ENCODE measurements at regions not wholly inside any gene's neighbourhood (a gene's known extent, or its start where the extent isn't known, plus 50 kb on each side); places are given as distances from the start of the nearest gene placed in this dataset.

GRCh38 chr5:120080781-120081180 is 383.3 kb upstream of the PRR16 start:
- H3K4me1 ChIP-seq (ENCODE audit: control insufficient read depth, insufficient read depth, low read length), result no peaks in the 10 kb centered on the region
- H2BK5ac ChIP-seq (ENCODE audit: low read depth, low read length, poor library complexity, severe bottlenecking), result no peak overlapping the region
- H3K9me1 ChIP-seq (ENCODE audit: insufficient read depth, low read length), result no peaks in the 10 kb centered on the region
- dilution Hi-C loops (cut with HindIII; ENCODE audit: low sequenced_read_pairs, unreplicated experiment) (no loop called here), in situ Hi-C loops (cut with MboI; ENCODE audit: low sequenced_read_pairs) (no loop called here), intact Hi-C loops (cut with micrococcal nuclease) (no loop called here)
- H2BK20ac ChIP-seq (ENCODE audit: low read depth, low read length), result no peak overlapping the region
- no peak overlapping the region for H3K9ac ChIP-seq (ENCODE audit: low read depth, low read length)
- H3K14ac ChIP-seq (replicated peaks; ENCODE audit: low read depth, low read length), result no peak overlapping the region
- H3K4me2 ChIP-seq (ENCODE audit: low read depth, low read length), result no peak overlapping the region
- H2BK15ac ChIP-seq (ENCODE audit: low read depth, low read length), result no peak overlapping the region
- no peak overlapping the region for H4K8ac ChIP-seq (ENCODE audit: low read depth in 2 of 2, low read length in 2 of 2)
- no peaks in the 10 kb centered on the region for H3K79me1 ChIP-seq (ENCODE audit: low read depth in 1 of 2, low read length in 2 of 2)
- ATAC-seq (ENCODE audit: low read depth), result no peak
- no peak overlapping the region for H4K5ac ChIP-seq (ENCODE audit: low read depth, low read length)
- DNase-seq, result no peak
- no peaks in the 10 kb centered on the region for H4K20me1 ChIP-seq (ENCODE audit: insufficient read depth, low read length)
- H2AK9ac ChIP-seq (replicated peaks; ENCODE audit: low read depth, low read length, poor library complexity), result no peak overlapping the region
- no peak overlapping the region for H3K4me3 ChIP-seq (ENCODE audit: insufficient read depth, low read depth, low read length)
- ChIA-PET POLR2A (ENCODE audit: unreplicated experiment) (no interaction called here), CTCF (interaction anchor here (0.6 kb wide), 1 partner anchor 24 kb away, joined by 3 read pairs; no protein-coding TSS in a partner anchor)
- no peaks in the 10 kb centered on the region for H3K27me3 ChIP-seq (ENCODE audit: control insufficient read depth, insufficient read depth, low read length)
- H3K56ac ChIP-seq (ENCODE audit: extremely low read depth, insufficient read depth, low read length), result no peak overlapping the region
- no peak overlapping the region for H3K4ac ChIP-seq (ENCODE audit: low read depth, low read length)
- no peak overlapping the region for H3K18ac ChIP-seq (ENCODE audit: low read depth, low read length)
- no CpG with 5 or more reads among the region's 3 CpGs for WGBS, 2 experiments (ENCODE audit: extremely low coverage in 2 of 2, insufficient read length in 1 of 2)
- no peak overlapping the region for H3K27ac ChIP-seq (ENCODE audit: insufficient read depth, low read length)
- no peak for TF ChIP-seq MAZ (IDR thresholded peaks at IDR 0.05; ENCODE audit: borderline replicate concordance, low read depth, low read length)
- TF ChIP-seq MAFK (IDR thresholded peaks at IDR 0.05; ENCODE audit: low read depth, low read length), result no peak
- no peak for TF ChIP-seq BHLHE40 (IDR thresholded peaks at IDR 0.05; ENCODE audit: low read depth, low read length)
- H3K9me3 ChIP-seq (ENCODE audit: control insufficient read depth, insufficient read depth, low read length), result no peaks in the 10 kb centered on the region
- H4K91ac ChIP-seq (ENCODE audit: insufficient read depth, low read depth, low read length), result no peak overlapping the region
- no peak overlapping the region for H3K23ac ChIP-seq (ENCODE audit: low read depth, low read length)
- no peak overlapping the region for H2AK5ac ChIP-seq (ENCODE audit: low read depth, low read length)
- BruUV-seq (replicated peaks), result no TSS peak
- H2AFZ ChIP-seq (replicated peaks; ENCODE audit: low read length, poor library complexity), result no peak overlapping the region
- H2BK120ac ChIP-seq (ENCODE audit: low read depth, low read length), result no peak overlapping the region
- no peaks in the 10 kb centered on the region for H3K36me3 ChIP-seq (ENCODE audit: control insufficient read depth, insufficient read depth, low read length)
